Left ventricle myocardium superior (tissue), 1 donor: ENCODE measurements at regions not wholly inside any gene's neighbourhood (a gene's known extent, or its start where the extent isn't known, plus 50 kb on each side); places are given as distances from the start of the nearest gene placed in this dataset.

Experiments
- ATAC-seq: fragments of 200-7000 bp; cut with Tn5 transposase; one replicate; pipeline ENCODE4 v1.9.1; 2020; ENCODE audit warnings: mild to moderate bottlenecking, moderate library complexity
- DNase-seq: peaks from one replicate; pipeline ENCODE4 v3.0.0-alpha.2; 2020
- intact Hi-C: fragments of 100-400 bp; cut with micrococcal nuclease; formaldehyde crosslinking; loops from one replicate; pipeline ENCODE4 v1.11.0; 2022
- donor health status: DM: no; HTN: yes; CAD: no; lungs with severe emphysema.

DNA sequence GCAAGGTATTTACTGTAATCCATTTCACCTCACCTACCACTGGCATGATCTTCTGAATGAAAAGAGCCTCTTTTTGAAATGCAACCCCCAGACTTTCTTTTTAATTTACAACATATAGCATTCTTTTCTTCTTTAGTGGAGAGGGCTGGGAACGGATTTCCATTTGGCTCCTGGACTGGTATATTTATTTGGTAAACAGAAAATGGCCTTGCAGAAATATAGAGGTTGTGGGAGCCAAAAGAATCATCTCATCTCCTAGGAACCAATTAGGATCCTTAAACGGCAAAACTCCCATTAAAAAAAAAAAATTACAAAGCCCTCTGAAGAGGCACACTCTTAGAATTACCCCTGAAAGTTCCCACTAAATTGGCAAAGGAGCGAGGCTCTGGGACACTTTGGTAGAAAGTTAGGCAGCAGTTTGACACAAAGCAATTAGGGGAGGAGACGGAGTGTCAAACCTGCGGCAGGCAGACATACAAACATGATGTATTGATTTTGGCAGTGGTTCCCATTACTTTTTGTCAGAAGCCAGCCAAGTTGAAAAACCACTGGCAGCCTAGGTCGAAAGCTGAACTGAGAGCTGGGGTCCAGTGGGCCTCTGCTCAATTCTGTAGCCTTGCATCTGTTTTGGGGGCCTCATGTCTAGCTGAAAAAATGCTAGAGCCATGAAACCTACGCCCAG, 135.1 kb upstream of the MAGI3 start:
- DNase-seq (no peak), ATAC-seq (no peak)
- intact Hi-C loops = no loop called here

GRCh38 chr1:113255720-113256347, 134.5 kb upstream of the MAGI3 start:
- ATAC-seq (no peak), DNase-seq (no peak)
- intact Hi-C loops = no loop called here

DNA sequence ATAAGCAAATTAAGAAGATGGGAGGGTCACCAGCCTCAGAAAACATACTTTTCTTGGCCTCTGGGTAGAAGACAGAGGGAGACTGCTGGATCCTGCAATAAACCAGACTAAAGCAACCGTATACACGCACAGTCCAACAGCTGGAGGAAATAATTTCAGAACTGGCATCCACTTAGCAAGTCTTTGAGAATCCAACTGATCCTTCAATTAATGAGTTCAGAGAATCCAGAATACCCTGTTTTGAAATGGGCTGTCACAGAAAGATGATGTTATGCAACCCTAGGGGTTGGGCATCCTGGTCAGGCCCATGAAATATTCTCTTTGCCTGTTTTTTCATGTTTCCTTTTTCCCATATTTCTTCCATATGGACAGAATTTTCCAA, 134.0 kb upstream of the MAGI3 start:
- ATAC-seq (no peak), DNase-seq (no peak)
- intact Hi-C loops = no loop called here

- ATAC-seq (no peak), DNase-seq (no peak)
- intact Hi-C loops = no loop called here
These were observed 130.3 kb upstream of the MAGI3 start for GRCh38 chr1:113259988-113260387.

DNA sequence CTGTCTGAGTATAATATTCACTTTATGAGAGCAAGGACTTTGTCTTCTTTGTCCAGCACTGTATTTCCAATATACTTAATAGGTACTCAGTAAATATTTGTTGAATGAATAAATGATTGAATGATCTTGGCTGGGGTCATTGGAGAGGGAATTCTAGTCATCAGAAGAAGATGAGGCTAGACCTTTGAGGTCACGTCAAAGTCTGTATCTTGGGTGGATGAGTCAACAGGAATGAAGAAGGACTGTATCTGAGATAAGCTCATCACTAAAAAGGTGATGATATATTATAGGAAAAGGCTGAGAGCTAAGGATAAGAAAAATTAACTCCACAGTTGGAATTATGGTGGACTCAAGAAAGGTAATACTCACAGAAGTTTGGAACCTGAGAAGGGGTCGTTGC, 125.1 kb upstream of the MAGI3 start:
- intact Hi-C loops = no loop called here
- no peak for ATAC-seq

DNA sequence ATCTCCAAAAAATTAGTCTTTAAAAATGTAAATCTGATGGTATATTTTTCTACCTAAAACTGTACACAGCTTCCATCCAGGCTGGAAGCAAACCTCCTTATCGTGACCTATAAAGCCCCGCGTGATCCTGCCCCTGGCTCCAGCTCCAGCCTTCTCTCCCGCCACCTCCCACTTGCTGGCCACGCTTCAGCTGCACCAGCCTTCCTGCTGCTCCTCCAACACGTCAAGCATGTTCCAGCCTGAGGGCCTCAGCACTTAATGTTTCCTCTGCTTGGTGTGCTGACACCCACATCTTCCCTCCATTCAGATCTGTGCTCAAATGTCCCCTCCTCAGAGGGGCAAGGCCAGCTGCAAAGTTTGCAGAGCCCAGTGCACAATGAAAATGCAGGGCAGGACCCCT, 123.5 kb upstream of the MAGI3 start:
- intact Hi-C loops = no loop called here
- DNase-seq (no peak), ATAC-seq (no peak)

More for the DNA sequence above, 125.1 kb upstream of the MAGI3 start:
- no peak for DNase-seq

GRCh38 chr1:113269168-113269963, 120.9 kb upstream of the MAGI3 start:
- intact Hi-C loops = no loop called here
- DNase-seq (no peak), ATAC-seq (no peak)

DNA sequence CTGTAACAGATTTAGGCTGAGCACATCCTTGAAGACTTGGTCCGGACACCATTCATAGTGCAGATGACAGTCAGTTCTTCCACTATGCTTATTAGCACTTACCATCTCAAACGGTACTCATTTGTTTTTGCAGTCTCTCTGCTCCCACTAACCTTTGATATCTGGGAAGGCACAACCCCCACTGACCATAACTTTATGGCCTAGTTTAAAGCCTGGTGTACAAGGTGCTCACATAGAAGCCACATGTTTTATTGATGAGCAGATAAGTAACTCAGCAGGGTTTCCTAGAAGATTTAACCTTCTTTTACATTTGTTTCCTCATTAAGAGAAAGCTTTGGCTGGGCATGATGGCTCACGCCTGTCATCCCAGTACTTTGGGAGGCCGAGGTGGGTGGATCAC, 119.3 kb upstream of the MAGI3 start:
- intact Hi-C loops = no loop called here
- no peak for ATAC-seq
- no peak for DNase-seq

DNA sequence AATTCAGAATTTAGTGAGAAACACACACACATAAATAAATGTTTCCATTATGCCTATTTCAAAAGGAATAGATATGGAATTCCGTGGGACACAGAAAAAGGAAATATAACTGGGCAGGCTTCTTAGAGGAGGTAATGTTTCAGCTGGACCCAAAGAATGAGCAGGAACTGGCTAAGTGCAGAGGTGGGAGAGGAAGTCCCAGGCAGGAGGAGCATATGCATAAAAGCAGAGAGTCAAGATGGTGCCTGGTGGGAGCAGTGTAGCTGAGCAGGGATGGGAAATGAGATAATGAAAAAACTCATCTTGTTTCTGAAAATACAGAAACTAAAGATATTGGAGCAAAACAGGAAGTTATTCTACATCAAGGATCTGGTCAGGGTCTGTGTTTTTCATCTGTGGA, 115.2 kb upstream of the MAGI3 start:
- intact Hi-C loops = no loop called here
- no peak for ATAC-seq
- no peak for DNase-seq

- ATAC-seq = no peak
- intact Hi-C loops = no loop called here
- no peak for DNase-seq
These were observed 114.6 kb upstream of the MAGI3 start for GRCh38 chr1:113275691-113276090.

GRCh38 chr1:113276507-113276906, 113.8 kb upstream of the MAGI3 start:
- no peak for ATAC-seq
- intact Hi-C loops = no loop called here
- DNase-seq = no peak

GRCh38 chr1:113278371-113278770, 111.9 kb upstream of the MAGI3 start:
- ATAC-seq = no peak
- intact Hi-C loops = no loop called here
- DNase-seq = no peak

DNA sequence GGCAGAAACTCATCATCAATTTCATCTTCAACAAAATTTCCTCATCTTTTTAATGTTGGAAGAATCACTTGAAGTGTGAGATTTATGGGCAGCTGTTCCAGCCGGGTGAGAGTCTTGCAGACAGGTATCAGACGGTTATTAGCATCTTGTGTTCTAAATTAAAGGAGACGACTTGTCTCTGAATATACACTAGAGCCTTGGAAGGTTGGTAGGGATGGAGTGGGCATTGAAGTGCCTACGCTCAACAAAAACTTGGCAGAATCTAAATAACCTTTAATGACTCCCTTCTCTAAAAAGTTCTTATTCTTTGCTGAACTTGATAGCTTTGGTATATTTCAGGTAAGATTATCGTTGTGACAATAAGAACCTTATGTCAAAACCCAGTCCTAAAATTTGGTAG, 111.5 kb upstream of the MAGI3 start:
- DNase-seq (no peak), ATAC-seq (no peak)
- intact Hi-C loops = no loop called here

DNA sequence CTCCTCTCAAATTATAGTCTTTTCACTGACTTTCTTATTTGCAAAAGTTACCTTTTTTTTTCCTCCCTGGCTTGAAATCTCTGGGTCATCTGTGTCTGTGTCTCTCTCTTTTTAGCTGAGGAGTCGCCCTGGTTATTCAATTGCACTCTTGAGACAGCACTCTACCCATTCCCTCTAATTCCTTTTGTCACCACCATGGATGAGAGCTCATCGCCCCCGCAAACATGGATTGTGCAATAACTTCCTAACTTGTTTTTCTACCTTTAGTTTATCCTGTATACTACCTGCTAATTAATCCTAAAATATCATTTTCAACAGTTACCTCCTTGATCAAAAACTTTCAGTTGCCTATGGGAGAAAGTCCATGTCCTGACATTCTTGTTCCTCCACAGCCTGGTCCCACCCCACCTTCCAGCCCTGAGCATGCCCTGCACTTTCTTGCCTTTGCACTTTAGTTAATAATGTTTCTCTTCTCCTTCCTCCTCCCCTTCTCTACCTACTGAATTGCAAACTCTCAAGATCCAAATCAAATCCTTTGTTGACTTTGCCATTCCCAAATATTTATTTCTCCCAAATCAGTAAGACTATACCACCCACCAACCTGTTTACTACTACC, 110.4 kb upstream of the MAGI3 start:
- DNase-seq (no peak), ATAC-seq (no peak)
- intact Hi-C loops = no loop called here

GRCh38 chr1:113280581-113280980, 109.7 kb upstream of the MAGI3 start:
- intact Hi-C loops = no loop called here
- ATAC-seq = no peak

DNA sequence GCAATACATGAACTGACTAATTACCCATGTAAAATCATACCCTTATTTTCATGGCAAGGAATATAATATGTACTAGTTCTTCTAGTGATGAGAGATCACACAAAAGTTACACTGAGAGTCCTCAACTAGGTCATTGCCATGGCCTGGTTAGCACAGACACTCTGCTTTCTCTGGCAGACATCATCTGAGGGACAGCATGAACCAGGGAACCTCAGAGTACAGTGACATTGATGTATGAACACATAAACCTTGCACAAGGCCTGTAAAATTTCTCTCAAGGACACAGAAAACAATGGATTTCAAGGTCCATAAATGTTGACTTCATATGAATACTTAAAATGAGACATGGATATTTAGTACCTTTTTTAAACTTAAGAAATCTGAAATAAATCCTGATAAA, 108.8 kb upstream of the MAGI3 start:
- DNase-seq (no peak), ATAC-seq (no peak)
- intact Hi-C loops = no loop called here

More at GRCh38 chr1:113280581-113280980, 109.7 kb upstream of the MAGI3 start:
- no peak for DNase-seq

- intact Hi-C loops = no loop called here
- no peak for DNase-seq
- ATAC-seq = no peak
These were observed 108.1 kb upstream of the MAGI3 start for GRCh38 chr1:113282008-113282892.

DNA sequence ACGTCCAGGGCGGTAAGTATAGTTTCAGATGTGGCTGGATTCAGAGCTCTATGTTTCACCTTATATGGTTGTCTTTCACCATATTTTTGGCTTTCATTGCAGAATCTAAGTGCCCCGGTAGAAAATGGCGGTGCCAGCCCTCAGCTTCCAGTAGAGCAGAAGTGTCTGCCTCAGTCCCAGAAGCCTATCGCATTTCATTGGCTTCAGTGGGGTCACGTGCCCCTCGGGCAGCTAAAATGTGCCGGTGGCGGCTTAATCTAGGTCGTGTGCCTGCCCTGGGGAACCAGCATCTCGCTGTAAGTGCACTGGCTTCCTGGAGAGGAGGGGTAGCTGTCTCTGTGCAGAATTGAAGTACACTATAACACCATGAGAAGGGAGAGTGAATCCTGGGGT, 107.4 kb upstream of the MAGI3 start:
- ATAC-seq = no peak
- intact Hi-C loops = no loop called here
- DNase-seq = no peak

DNA sequence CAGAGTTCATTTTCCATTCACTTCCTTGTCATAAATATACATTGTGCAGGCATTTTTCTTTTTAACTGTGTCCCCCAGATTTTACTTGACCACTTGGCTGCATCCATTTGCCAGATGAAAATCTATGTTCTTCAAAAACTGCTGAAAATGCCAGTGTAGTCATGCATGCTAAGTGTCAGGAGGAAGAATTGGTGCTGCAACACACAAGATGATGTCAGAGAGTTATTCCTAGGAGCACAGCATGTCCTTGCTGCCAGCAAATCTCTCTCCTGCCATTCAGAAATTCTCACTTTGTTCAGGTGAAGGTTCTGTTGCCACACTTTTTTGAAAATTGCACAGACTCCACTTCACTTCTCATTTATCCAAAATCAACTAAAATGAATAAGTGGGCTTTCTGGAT, 106.4 kb upstream of the MAGI3 start:
- ATAC-seq (peak; percentile 77), DNase-seq (no peak)
- intact Hi-C loops = no loop called here
